Neural cell (in vitro differentiated cells): ENCODE measurements at regions not wholly inside any gene's neighbourhood (a gene's known extent, or its start where the extent isn't known, plus 50 kb on each side); places are given as distances from the start of the nearest gene placed in this dataset.

ENCODE experiments used
- H2AFZ ChIP-seq: fragments of 200-600, 300-800 bp; sonication (generic), shearing (Covaris generic); 2 replicates; pipeline ENCODE4 v1.6.0; 2014; ENCODE audit warnings: low read depth, mild to moderate bottlenecking, antibody characterized with exemption, low read length, moderate library complexity
- H3F3A ChIP-seq: fragments of 200-600 bp; shearing (Covaris generic); 2 replicates; pipeline ENCODE4 v1.6.1; 2016; ENCODE audit warnings: mild to moderate bottlenecking, moderate library complexity, mixed read lengths, antibody characterized with exemption, low read length; ENCODE audit not compliant: insufficient read depth, poor library complexity, severe bottlenecking
- H3K27ac ChIP-seq: fragments of 200-600, 300-800 bp; sonication (generic), shearing (Covaris generic); 2 replicates; pipeline ENCODE4 v1.5.1; 2014; ENCODE audit warnings: mild to moderate bottlenecking, low read length, moderate library complexity
- H3K27me3 ChIP-seq: fragments of 300-800, 200-600 bp; sonication (generic), shearing (Covaris generic); 2 replicates; pipeline ENCODE4 v1.6.0; 2014; ENCODE audit warnings: mild to moderate bottlenecking, low read depth, low read length, moderate library complexity; ENCODE audit not compliant: insufficient read depth
- H3K36me3 ChIP-seq: fragments of 300-800, 200-600 bp; sonication (generic), shearing (Covaris generic); 2 replicates; pipeline ENCODE4 v1.5.1; 2014; ENCODE audit warnings: mild to moderate bottlenecking, antibody characterized with exemption, low read length, moderate library complexity; ENCODE audit not compliant: insufficient read depth
- H3K4me2 ChIP-seq: fragments of 300-800, 200-600 bp; sonication (generic), shearing (Covaris generic); 2 replicates; pipeline ENCODE4 v1.6.0; 2014; ENCODE audit warnings: mild to moderate bottlenecking, low read length
- H3K4me3 ChIP-seq: fragments of 300-800, 200-600 bp; sonication (generic), shearing (Covaris generic); 2 replicates; pipeline ENCODE4 v1.5.1; 2014; ENCODE audit warnings: mild to moderate bottlenecking, low read length, moderate library complexity
- H3K79me2 ChIP-seq: fragments of 200-600 bp; shearing (Covaris generic); replicated peaks from 2 replicates; pipeline ENCODE4 v1.6.0; 2014; ENCODE audit warnings: mild to moderate bottlenecking, low read length, moderate library complexity; ENCODE audit not compliant: insufficient read depth
- H3K9ac ChIP-seq: fragments of 300-800, 200-600 bp; sonication (generic), shearing (Covaris generic); 2 replicates; pipeline ENCODE4 v1.6.1; 2016; ENCODE audit warnings: mild to moderate bottlenecking, low read length, mixed read lengths
- H3K9me2 ChIP-seq: fragments of 200-600 bp; shearing (Covaris generic); 2 replicates; pipeline ENCODE4 v1.6.1; 2016; ENCODE audit warnings: mild to moderate bottlenecking, low read length, mixed read lengths; ENCODE audit not compliant: insufficient read depth
- H3K9me3 ChIP-seq: fragments of 200-600, 300-800 bp; sonication (generic), shearing (Covaris generic); 2 replicates; pipeline ENCODE4 v1.6.1; 2016; ENCODE audit warnings: mild to moderate bottlenecking, mixed run types, low read length, moderate library complexity, mixed read lengths
- H4K20me1 ChIP-seq: fragments of 200-600 bp; shearing (Covaris generic); 2 replicates; pipeline ENCODE4 v1.6.1; 2016; ENCODE audit warnings: mild to moderate bottlenecking, mixed run types; ENCODE audit not compliant: insufficient read depth
- EP300 ChIP-seq: fragments of 450-650 bp; conservative IDR thresholded peaks from 2 replicates; pipeline ENCODE4 v1.6.1; 2014; ENCODE audit warnings: antibody characterized with exemption, mild to moderate bottlenecking, moderate library complexity; ENCODE audit not compliant: poor library complexity, severe bottlenecking
- EZH2 ChIP-seq: fragments of 200-600, 300-800 bp; shearing (Covaris generic), sonication (generic); IDR thresholded peaks from 2 replicates; pipeline ENCODE4 v1.6.1; 2014; ENCODE audit warnings: antibody characterized with exemption, low read length, borderline replicate concordance, mild to moderate bottlenecking; ENCODE audit not compliant: insufficient read depth, poor library complexity, severe bottlenecking
- MXI1 ChIP-seq: fragments of 450-650 bp; conservative IDR thresholded peaks from 2 replicates; pipeline ENCODE4 v1.6.1; 2014; ENCODE audit warnings: antibody characterized with exemption, mild to moderate bottlenecking; ENCODE audit not compliant: poor library complexity, severe bottlenecking
- POLR2AphosphoS5 ChIP-seq: IDR thresholded peaks from 2 replicates; pipeline ENCODE4 v1.6.1; 2012
- RAD21 ChIP-seq: fragments of 450-650 bp; conservative IDR thresholded peaks from 2 replicates; pipeline ENCODE4 v1.6.1; 2014; ENCODE audit warnings: antibody characterized with exemption, mild to moderate bottlenecking, moderate library complexity
- SMC3 ChIP-seq: fragments of 450-650 bp; conservative IDR thresholded peaks from 2 replicates; pipeline ENCODE4 v1.6.1; 2014; ENCODE audit warnings: antibody characterized with exemption, mild to moderate bottlenecking, moderate library complexity; ENCODE audit not compliant: poor library complexity
- TAF1 ChIP-seq: IDR thresholded peaks from 2 replicates; pipeline ENCODE4 v1.6.1; 2012; ENCODE audit warnings: low read depth
- TF ChIP-seq, protein P1 (sequence below): IDR thresholded peaks from 2 replicates; pipeline ENCODE4 v1.6.1; 2012; ENCODE audit warnings: borderline replicate concordance
- TF ChIP-seq, protein P2 (sequence below): fragments of 450-650 bp; IDR thresholded peaks from 2 replicates; pipeline ENCODE4 v1.5.1; 2014; ENCODE audit warnings: antibody characterized with exemption, mild to moderate bottlenecking, moderate library complexity; ENCODE audit not compliant: poor library complexity, severe bottlenecking

DNA sequence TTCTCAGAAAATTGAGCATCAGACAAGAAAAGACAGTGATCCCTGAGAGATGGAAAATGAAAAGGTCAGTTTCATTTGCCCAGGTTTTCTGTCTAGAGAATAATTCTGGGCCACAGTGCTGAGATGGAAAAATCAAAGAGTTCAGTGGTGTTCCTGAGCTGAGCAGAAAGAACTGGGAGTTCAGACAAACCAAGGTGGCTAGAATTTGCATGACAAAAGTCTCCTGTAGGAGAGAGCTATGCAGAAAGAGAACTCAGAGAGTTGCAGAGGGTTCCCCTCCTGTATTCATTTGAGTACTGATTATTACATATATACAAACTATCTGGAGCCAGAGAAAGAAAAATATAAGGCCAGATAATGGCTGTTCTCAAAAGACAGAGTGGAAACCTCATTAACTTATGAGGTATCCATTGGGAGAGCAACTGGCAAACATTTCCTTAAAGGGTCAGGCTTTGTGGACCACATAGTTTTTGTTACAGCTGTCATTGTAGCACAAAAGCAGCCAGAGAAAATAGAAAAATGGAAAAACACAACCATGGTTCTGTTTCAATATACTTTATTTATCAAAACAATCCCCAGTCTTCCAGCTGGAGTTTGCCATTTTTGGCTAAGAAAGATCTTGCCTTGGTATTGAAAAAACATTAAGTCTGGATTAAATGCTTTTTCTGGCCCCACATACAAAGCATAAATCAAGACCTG lies 1004.1 kb downstream of the TBL1XR1 start:
- H3K79me2 ChIP-seq = no peaks in the 10 kb centered on the region
- H3K27me3 ChIP-seq = no peaks in the 10 kb centered on the region
- H3K27ac ChIP-seq = no peak overlapping the region
- H3K36me3 ChIP-seq = no peaks in the 10 kb centered on the region
- no peak overlapping the region for H3K9ac ChIP-seq
- no peaks in the 10 kb centered on the region for H3F3A ChIP-seq
- H3K4me3 ChIP-seq = no peak overlapping the region
- H3K9me3 ChIP-seq = peaks cover 4% of the 10 kb centered on the region
- H4K20me1 ChIP-seq = no peaks in the 10 kb centered on the region
- no peak overlapping the region for H2AFZ ChIP-seq
- no peaks in the 10 kb centered on the region for H3K9me2 ChIP-seq
- no peak overlapping the region for H3K4me2 ChIP-seq
- TF ChIP-seq, protein P1, sequence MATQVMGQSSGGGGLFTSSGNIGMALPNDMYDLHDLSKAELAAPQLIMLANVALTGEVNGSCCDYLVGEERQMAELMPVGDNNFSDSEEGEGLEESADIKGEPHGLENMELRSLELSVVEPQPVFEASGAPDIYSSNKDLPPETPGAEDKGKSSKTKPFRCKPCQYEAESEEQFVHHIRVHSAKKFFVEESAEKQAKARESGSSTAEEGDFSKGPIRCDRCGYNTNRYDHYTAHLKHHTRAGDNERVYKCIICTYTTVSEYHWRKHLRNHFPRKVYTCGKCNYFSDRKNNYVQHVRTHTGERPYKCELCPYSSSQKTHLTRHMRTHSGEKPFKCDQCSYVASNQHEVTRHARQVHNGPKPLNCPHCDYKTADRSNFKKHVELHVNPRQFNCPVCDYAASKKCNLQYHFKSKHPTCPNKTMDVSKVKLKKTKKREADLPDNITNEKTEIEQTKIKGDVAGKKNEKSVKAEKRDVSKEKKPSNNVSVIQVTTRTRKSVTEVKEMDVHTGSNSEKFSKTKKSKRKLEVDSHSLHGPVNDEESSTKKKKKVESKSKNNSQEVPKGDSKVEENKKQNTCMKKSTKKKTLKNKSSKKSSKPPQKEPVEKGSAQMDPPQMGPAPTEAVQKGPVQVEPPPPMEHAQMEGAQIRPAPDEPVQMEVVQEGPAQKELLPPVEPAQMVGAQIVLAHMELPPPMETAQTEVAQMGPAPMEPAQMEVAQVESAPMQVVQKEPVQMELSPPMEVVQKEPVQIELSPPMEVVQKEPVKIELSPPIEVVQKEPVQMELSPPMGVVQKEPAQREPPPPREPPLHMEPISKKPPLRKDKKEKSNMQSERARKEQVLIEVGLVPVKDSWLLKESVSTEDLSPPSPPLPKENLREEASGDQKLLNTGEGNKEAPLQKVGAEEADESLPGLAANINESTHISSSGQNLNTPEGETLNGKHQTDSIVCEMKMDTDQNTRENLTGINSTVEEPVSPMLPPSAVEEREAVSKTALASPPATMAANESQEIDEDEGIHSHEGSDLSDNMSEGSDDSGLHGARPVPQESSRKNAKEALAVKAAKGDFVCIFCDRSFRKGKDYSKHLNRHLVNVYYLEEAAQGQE = no peak
- no peak for TF ChIP-seq POLR2AphosphoS5
- TF ChIP-seq MXI1 = no peak
- TF ChIP-seq RAD21 = no peak
- TF ChIP-seq, protein P2, sequence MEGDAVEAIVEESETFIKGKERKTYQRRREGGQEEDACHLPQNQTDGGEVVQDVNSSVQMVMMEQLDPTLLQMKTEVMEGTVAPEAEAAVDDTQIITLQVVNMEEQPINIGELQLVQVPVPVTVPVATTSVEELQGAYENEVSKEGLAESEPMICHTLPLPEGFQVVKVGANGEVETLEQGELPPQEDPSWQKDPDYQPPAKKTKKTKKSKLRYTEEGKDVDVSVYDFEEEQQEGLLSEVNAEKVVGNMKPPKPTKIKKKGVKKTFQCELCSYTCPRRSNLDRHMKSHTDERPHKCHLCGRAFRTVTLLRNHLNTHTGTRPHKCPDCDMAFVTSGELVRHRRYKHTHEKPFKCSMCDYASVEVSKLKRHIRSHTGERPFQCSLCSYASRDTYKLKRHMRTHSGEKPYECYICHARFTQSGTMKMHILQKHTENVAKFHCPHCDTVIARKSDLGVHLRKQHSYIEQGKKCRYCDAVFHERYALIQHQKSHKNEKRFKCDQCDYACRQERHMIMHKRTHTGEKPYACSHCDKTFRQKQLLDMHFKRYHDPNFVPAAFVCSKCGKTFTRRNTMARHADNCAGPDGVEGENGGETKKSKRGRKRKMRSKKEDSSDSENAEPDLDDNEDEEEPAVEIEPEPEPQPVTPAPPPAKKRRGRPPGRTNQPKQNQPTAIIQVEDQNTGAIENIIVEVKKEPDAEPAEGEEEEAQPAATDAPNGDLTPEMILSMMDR = no peak
- TF ChIP-seq EZH2 = no peak
- no peak for TF ChIP-seq EP300
- TF ChIP-seq SMC3 = no peak
- TF ChIP-seq TAF1 = no peak

GRCh38 chr3:176190755-176191154 lies 1006.5 kb downstream of the TBL1XR1 start:
- Histone ChIP-seq H3K27ac (no peak overlapping the region), H2AFZ (no peak overlapping the region), H3K4me3 (no peak overlapping the region), H4K20me1 (no peaks in the 10 kb centered on the region), H3K9me2 (no peaks in the 10 kb centered on the region), H3K36me3 (no peaks in the 10 kb centered on the region), H3K79me2 (no peaks in the 10 kb centered on the region), H3F3A (no peaks in the 10 kb centered on the region), H3K27me3 (no peaks in the 10 kb centered on the region), H3K9ac (no peak overlapping the region), H3K4me2 (no peak overlapping the region), H3K9me3 (no peaks in the 10 kb centered on the region)
- TF ChIP-seq EP300 = peak; percentile 45
- TF ChIP-seq, protein P1 = no peak
